Activated CD4-positive, alpha-beta T cell treated with anti-CD3 and anti-CD28 coated beads, Interleukin-2, amount 50 U/mL, for 48 hours (primary cell): ENCODE measurements at regions not wholly inside any gene's neighbourhood (a gene's known extent, or its start where the extent isn't known, plus 50 kb on each side); places are given as distances from the start of the nearest gene placed in this dataset.

ENCODE experiments used
- DNase-seq, 2 experiments: peaks; one replicate each; pipeline ENCODE4 v3.0.0-alpha.2; 2020

- no peak for DNase-seq
These were observed 94.9 kb upstream of the GATA6 start for GRCh38 chr18:22074282-22075070.

- DNase-seq = no peak
These were observed 89.4 kb upstream of the GATA6 start for GRCh38 chr18:22080035-22080434.

- DNase-seq = no peak
These were observed 87.0 kb upstream of the GATA6 start for GRCh38 chr18:22082408-22082807.

GRCh38 chr18:22084547-22084946 is 84.8 kb upstream of the GATA6 start:
- no peak for DNase-seq

GRCh38 chr18:22086973-22087372 is 82.4 kb upstream of the GATA6 start:
- no peak for DNase-seq

GRCh38 chr18:22088029-22088428 is 81.4 kb upstream of the GATA6 start:
- DNase-seq = no peak

GRCh38 chr18:22088996-22089640 is 80.3 kb upstream of the GATA6 start:
- DNase-seq = no peak

GRCh38 chr18:22091341-22091740 is 78.0 kb upstream of the GATA6 start:
- DNase-seq = no peak

GRCh38 chr18:22093731-22094357 is 75.5 kb upstream of the GATA6 start:
- DNase-seq = no peak

- DNase-seq = no peak
These were observed 75.0 kb upstream of the GATA6 start for GRCh38 chr18:22094358-22094734.

- DNase-seq = no peak
These were observed 70.8 kb upstream of the GATA6 start for GRCh38 chr18:22098563-22098989.

- DNase-seq = no peak
These were observed 69.5 kb upstream of the GATA6 start for GRCh38 chr18:22099925-22100324.

- DNase-seq = no peak
These were observed 67.7 kb upstream of the GATA6 start for GRCh38 chr18:22101731-22102130.

GRCh38 chr18:22102953-22103646 is 66.3 kb upstream of the GATA6 start:
- DNase-seq = no peak

GRCh38 chr18:22103647-22104031 is 65.8 kb upstream of the GATA6 start:
- DNase-seq = no peak

- DNase-seq = no peak
These were observed 62.7 kb upstream of the GATA6 start for GRCh38 chr18:22106536-22107292.

- DNase-seq = no peak
These were observed 60.7 kb upstream of the GATA6 start for GRCh38 chr18:22108674-22109073.

GRCh38 chr18:22109535-22109934 is 59.9 kb upstream of the GATA6 start:
- no peak for DNase-seq

GRCh38 chr18:22110461-22110924 is 58.9 kb upstream of the GATA6 start:
- DNase-seq = no peak

- no peak for DNase-seq
These were observed 57.2 kb upstream of the GATA6 start for GRCh38 chr18:22112215-22112614.

GRCh38 chr18:22113144-22113844 is 56.1 kb upstream of the GATA6 start:
- DNase-seq = no peak
